Caco-2 (cell line): ENCODE measurements at regions not wholly inside any gene's neighbourhood (a gene's known extent, or its start where the extent isn't known, plus 50 kb on each side); places are given as distances from the start of the nearest gene placed in this dataset.

Experiments
- BruUV-seq: library from RNA; stranded (reverse); fragments of 400-500 nt; replicated peaks from 2 replicates; lab custom pipeline; 2021; lab: Mats Ljungman, UMichigan
- CTCF ChIA-PET: fragments of 300-600 bp; sonication (Branson Sonifier 250); formaldehyde crosslinking; loops from one replicate; lab custom pipeline; 2022; ENCODE audit warnings: antibody characterized with exemption; lab: Charles Lee
- POLR2A ChIA-PET: fragments of 300-600 bp; sonication (Branson Sonifier 250); formaldehyde crosslinking; loops from one replicate; lab custom pipeline; 2022; ENCODE audit warnings: antibody characterized with exemption; lab: Charles Lee
- DNase-seq, 2 experiments: peaks; one replicate each; pipeline versions ENCODE4 v3.0.0 to v3.0.0-alpha.2; 2020 to 2022
- H3K27me3 ChIP-seq: replicated peaks from 2 replicates; pipeline ENCODE4 v1.6.0; 2011; ENCODE audit warnings: low read length; ENCODE audit not compliant: control insufficient read depth, insufficient read depth
- H3K36me3 ChIP-seq: 2 replicates; pipeline ENCODE4 v1.5.1; 2011; ENCODE audit warnings: low read length; ENCODE audit not compliant: control insufficient read depth, insufficient read depth
- H3K4me1 ChIP-seq: fragments of 250-450 bp; sonication (Bioruptor Pico); 2 replicates; pipeline ENCODE4 v1.5.1; 2020; ENCODE audit warnings: mild to moderate bottlenecking
- H3K4me3 ChIP-seq: 2 replicates; pipeline ENCODE4 v1.5.1; 2011; ENCODE audit warnings: low read depth, mild to moderate bottlenecking, control low read depth, low read length
- H3K9me3 ChIP-seq: fragments of 250-450 bp; sonication (Bioruptor Pico); 2 replicates; pipeline ENCODE4 v1.5.1; 2020; ENCODE audit warnings: mild to moderate bottlenecking, moderate library complexity
- H3K27ac Mint-ChIP-seq: one replicate; pipeline ENCODE4 v1.8.0; 2022; ENCODE audit warnings: mixed read lengths; ENCODE audit not compliant: unreplicated experiment
- H3K27me3 Mint-ChIP-seq: one replicate; pipeline ENCODE4 v1.8.0; 2022; ENCODE audit warnings: mixed read lengths; ENCODE audit not compliant: insufficient read depth, unreplicated experiment
- H3K36me3 Mint-ChIP-seq: one replicate; pipeline ENCODE4 v1.8.0; 2022; ENCODE audit warnings: mild to moderate bottlenecking, mixed read lengths; ENCODE audit not compliant: insufficient read depth, unreplicated experiment
- H3K4me1 Mint-ChIP-seq: one replicate; pipeline ENCODE4 v1.8.0; 2022; ENCODE audit warnings: low read depth, mixed read lengths; ENCODE audit not compliant: unreplicated experiment
- H3K4me3 Mint-ChIP-seq: one replicate; pipeline ENCODE4 v1.8.0; 2022; ENCODE audit warnings: mild to moderate bottlenecking, moderate library complexity, mixed read lengths; ENCODE audit not compliant: unreplicated experiment
- H3K9me3 Mint-ChIP-seq: one replicate; pipeline ENCODE4 v1.8.0; 2022; ENCODE audit warnings: mixed read lengths; ENCODE audit not compliant: unreplicated experiment
- CTCF ChIP-seq, 2 experiments: fragments of 200-600 bp in 1 of 2; IDR thresholded peaks; 1 replicate in 1 of 2; 2 replicates in 1 of 2; pipeline versions ENCODE4 v1.5.1 to v1.8.0; 2011 to 2022; ENCODE audit warnings: antibody characterized with exemption in 1 of 2, control low read depth in 1 of 2, inconsistent platforms in 1 of 2, low read depth in 1 of 2, low read length in 1 of 2, mild to moderate bottlenecking in 1 of 2, moderate library complexity in 1 of 2; ENCODE audit not compliant: insufficient read depth in 1 of 2, severe bottlenecking in 1 of 2, unreplicated experiment in 1 of 2
- intact Hi-C: fragments of 100-400 bp; cut with micrococcal nuclease; formaldehyde crosslinking; loops from one replicate; pipeline ENCODE4 v1.10.0; 2022; ENCODE audit not compliant: unreplicated experiment

- ChIA-PET CTCF (no interaction called here), POLR2A (no interaction called here)
- H3K4me3 ChIP-seq, result no peak overlapping the region
- no peak for TF ChIP-seq CTCF (IDR thresholded peaks at IDR 0.05; ENCODE audit: insufficient read depth in 1 of 2, low read depth in 1 of 2, low read length in 1 of 2, severe bottlenecking in 1 of 2, unreplicated experiment in 1 of 2)
- H3K4me1 Mint-ChIP-seq, result no peaks in the 10 kb centered on the region
- intact Hi-C loops, result no loop called here
- no peaks in the 10 kb centered on the region for H3K27me3 ChIP-seq
- DNase-seq, result no peak
- H3K36me3 Mint-ChIP-seq, result no peaks in the 10 kb centered on the region
- H3K36me3 ChIP-seq, result no peaks in the 10 kb centered on the region
- H3K9me3 ChIP-seq, result no peaks in the 10 kb centered on the region
- H3K4me1 ChIP-seq, result no peaks in the 10 kb centered on the region
- no peak overlapping the region for H3K27ac Mint-ChIP-seq
- peaks cover 6% of the 10 kb centered on the region for H3K27me3 Mint-ChIP-seq
- BruUV-seq, result no TSS peak
- no peak overlapping the region for H3K4me3 Mint-ChIP-seq
- H3K9me3 Mint-ChIP-seq, result no peaks in the 10 kb centered on the region
Measured at GRCh38 chr4:165584916-165585315, 206.1 kb downstream of the CPE start.

GRCh38 chr4:165588534-165589315, 209.9 kb downstream of the CPE start:
- Mint-ChIP-seq H3K4me3 (no peak overlapping the region), H3K36me3 (no peaks in the 10 kb centered on the region), H3K9me3 (no peaks in the 10 kb centered on the region), H3K27me3 (peaks cover 8% of the 10 kb centered on the region), H3K4me1 (no peaks in the 10 kb centered on the region), H3K27ac (no peak overlapping the region)
- no peak overlapping the region for H3K4me3 ChIP-seq
- no peaks in the 10 kb centered on the region for H3K9me3 ChIP-seq
- ChIA-PET POLR2A (no interaction called here), CTCF (no interaction called here)
- intact Hi-C loops, result no loop called here
- no peak for DNase-seq
- H3K36me3 ChIP-seq, result no peaks in the 10 kb centered on the region
- no TSS peak for BruUV-seq
- TF ChIP-seq CTCF (IDR thresholded peaks at IDR 0.05; ENCODE audit: insufficient read depth in 1 of 2, low read depth in 1 of 2, low read length in 1 of 2, severe bottlenecking in 1 of 2, unreplicated experiment in 1 of 2), result no peak
- no peaks in the 10 kb centered on the region for H3K27me3 ChIP-seq
- H3K4me1 ChIP-seq, result no peaks in the 10 kb centered on the region

- peaks cover 8% of the 10 kb centered on the region for H3K27me3 Mint-ChIP-seq
- no peak for TF ChIP-seq CTCF (IDR thresholded peaks at IDR 0.05; ENCODE audit: insufficient read depth in 1 of 2, low read depth in 1 of 2, low read length in 1 of 2, severe bottlenecking in 1 of 2, unreplicated experiment in 1 of 2)
- POLR2A ChIA-PET, result no interaction called here
- Histone ChIP-seq H3K9me3 (no peaks in the 10 kb centered on the region), H3K4me3 (no peak overlapping the region), H3K27me3 (no peaks in the 10 kb centered on the region), H3K36me3 (no peaks in the 10 kb centered on the region), H3K4me1 (no peaks in the 10 kb centered on the region)
- H3K4me3 Mint-ChIP-seq, result no peak overlapping the region
- intact Hi-C loops, result no loop called here
- H3K36me3 Mint-ChIP-seq, result no peaks in the 10 kb centered on the region
- no peaks in the 10 kb centered on the region for H3K4me1 Mint-ChIP-seq
- no peaks in the 10 kb centered on the region for H3K9me3 Mint-ChIP-seq
- CTCF ChIA-PET, result no interaction called here
- DNase-seq, result no peak
- no TSS peak for BruUV-seq
- no peak overlapping the region for H3K27ac Mint-ChIP-seq
Measured at GRCh38 chr4:165592386-165592785, 213.6 kb downstream of the CPE start.
